ENCODE measurements at regions not wholly inside any gene's neighbourhood (a gene's known extent, or its start where the extent isn't known, plus 50 kb on each side); places are given as distances from the start of the nearest gene placed in this dataset.

DNA sequence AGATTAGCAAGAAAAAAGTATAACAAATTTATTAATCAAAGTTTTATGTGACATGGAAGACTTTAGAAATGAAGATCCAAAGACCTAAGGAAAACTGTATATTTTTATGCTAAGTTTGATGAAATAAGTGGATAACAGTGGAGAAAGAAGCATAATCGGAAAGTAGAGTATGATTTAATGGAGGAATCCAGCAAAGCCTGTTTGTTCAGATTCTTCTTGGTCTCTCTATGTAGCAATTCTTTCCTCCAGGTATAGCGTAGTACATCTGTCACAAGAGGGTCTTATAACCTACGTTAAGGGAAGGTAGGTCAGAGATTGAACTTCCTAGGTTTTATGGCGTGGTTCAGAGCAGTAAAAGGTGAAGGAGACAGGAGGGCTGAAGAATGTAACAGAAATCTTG, 600.6 kb upstream of the CHORDC1 start:
- TF ChIP-seq, protein P1, sequence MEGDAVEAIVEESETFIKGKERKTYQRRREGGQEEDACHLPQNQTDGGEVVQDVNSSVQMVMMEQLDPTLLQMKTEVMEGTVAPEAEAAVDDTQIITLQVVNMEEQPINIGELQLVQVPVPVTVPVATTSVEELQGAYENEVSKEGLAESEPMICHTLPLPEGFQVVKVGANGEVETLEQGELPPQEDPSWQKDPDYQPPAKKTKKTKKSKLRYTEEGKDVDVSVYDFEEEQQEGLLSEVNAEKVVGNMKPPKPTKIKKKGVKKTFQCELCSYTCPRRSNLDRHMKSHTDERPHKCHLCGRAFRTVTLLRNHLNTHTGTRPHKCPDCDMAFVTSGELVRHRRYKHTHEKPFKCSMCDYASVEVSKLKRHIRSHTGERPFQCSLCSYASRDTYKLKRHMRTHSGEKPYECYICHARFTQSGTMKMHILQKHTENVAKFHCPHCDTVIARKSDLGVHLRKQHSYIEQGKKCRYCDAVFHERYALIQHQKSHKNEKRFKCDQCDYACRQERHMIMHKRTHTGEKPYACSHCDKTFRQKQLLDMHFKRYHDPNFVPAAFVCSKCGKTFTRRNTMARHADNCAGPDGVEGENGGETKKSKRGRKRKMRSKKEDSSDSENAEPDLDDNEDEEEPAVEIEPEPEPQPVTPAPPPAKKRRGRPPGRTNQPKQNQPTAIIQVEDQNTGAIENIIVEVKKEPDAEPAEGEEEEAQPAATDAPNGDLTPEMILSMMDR (IDR thresholded peaks at IDR 0.05), result no peak

DNA sequence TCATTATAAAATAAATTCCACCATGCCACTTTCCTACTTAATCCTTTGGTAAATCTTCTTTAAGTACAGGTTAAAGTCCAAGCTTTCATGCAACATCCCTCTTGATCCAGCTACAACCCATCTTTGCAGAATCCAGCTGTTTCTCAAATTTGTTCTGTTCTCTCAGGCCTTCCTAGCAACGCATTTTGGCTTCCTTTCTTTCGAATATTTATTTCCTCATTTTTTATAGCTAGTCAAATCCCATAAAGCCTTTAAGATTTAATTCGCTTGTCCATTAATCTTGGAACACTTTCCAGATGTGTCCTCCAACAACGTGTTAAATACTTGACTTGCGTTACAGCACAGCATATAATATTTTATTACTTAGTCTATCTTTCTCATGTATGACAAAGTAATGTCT, 600.1 kb upstream of the CHORDC1 start:
- TF ChIP-seq, protein P1 (IDR thresholded peaks at IDR 0.05), result no peak

DNA sequence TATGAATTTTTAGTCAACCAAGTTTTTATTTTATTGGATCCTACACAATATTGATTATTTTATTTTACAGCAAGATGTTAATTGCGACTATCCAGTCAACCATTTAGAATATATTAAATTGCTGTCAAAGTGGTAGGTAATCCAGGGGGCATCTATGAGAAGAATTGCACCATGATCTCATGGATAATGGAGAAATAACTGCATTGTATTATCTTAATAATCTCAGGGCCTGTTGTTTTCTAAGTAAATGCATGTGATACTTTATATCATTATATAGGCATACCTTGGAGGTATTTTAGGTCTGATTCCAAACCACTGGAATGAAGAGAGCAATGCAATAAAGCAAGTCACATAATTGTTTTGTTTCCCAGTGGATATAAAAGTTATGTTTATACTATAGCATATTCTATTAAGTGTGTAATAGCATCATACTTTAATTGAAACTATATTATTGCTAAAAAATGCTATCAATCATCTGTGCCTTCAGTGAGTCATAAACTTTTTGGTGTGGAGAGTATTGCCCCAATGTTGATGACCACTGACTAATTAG, 595.4 kb upstream of the CHORDC1 start:
- TF ChIP-seq, protein P1 (IDR thresholded peaks at IDR 0.05), result no peak

- TF ChIP-seq, protein P1 (IDR thresholded peaks at IDR 0.05), result no peak
Observed at GRCh38 chr11:90809581-90809980, 586.7 kb upstream of the CHORDC1 start.

GRCh38 chr11:90805172-90805571, 582.3 kb upstream of the CHORDC1 start:
- TF ChIP-seq, protein P1 (IDR thresholded peaks at IDR 0.05), result no peak

GRCh38 chr11:90803831-90804230, 581.0 kb upstream of the CHORDC1 start:
- TF ChIP-seq, protein P1 (IDR thresholded peaks at IDR 0.05), result no peak

DNA sequence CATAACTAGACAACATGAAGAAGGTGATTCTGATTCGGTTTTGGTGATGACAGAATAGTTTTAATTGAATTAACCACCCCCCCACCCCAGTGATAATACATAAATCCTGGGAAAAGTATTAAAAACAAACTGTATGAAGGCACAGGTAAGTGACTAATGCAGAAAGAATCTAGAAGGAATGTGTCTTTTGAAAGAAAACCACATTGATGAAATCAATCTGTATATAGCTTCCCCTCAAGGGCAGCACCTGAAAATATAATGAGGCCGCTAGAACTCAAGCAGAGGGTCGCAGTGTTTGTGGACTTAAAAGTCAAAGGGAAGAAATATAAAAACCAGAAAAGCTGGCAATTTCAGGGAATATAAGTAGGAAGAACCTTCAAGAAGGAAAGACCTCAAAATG, 580.5 kb upstream of the CHORDC1 start:
- TF ChIP-seq, protein P1 (IDR thresholded peaks at IDR 0.05), result no peak

GRCh38 chr11:90798769-90799168, 575.9 kb upstream of the CHORDC1 start:
- TF ChIP-seq, protein P1 (IDR thresholded peaks at IDR 0.05), result no peak

Data from LNCAP (cell line).